ENCODE measurements at regions not wholly inside any gene's neighbourhood (a gene's known extent, or its start where the extent isn't known, plus 50 kb on each side); places are given as distances from the start of the nearest gene placed in this dataset.

GRCh38 chr16:6200271-6200670 lies 1102.7 kb upstream of the EEF2KMT start:
- no peak for TF ChIP-seq CTCF (conservative IDR thresholded peaks at IDR 0.05; ENCODE audit: low read depth, low read length)
- TF ChIP-seq FOS (IDR thresholded peaks at IDR 0.05; ENCODE audit: low read depth, low read length) = no peak
- TF ChIP-seq MXI1 (IDR thresholded peaks at IDR 0.05; ENCODE audit: borderline replicate concordance, low read depth, low read length) = no peak
- no peak for TF ChIP-seq RCOR1 (IDR thresholded peaks at IDR 0.05; ENCODE audit: insufficient replicate concordance, low read length)
- TF ChIP-seq MAFK (IDR thresholded peaks at IDR 0.05; ENCODE audit: low read depth, low read length) = no peak
- no peak for TF ChIP-seq SMC3 (IDR thresholded peaks at IDR 0.05; ENCODE audit: low read depth, low read length)
- no peak for TF ChIP-seq POLR2A (IDR thresholded peaks at IDR 0.05; ENCODE audit: low read depth, low read length)
- TF ChIP-seq RFX5 (IDR thresholded peaks at IDR 0.05; ENCODE audit: low read depth, low read length) = no peak
- no peak for TF ChIP-seq RAD21 (IDR thresholded peaks at IDR 0.05; ENCODE audit: low read length)
- no peak for TF ChIP-seq BHLHE40 (IDR thresholded peaks at IDR 0.05; ENCODE audit: low read depth, low read length)
- TF ChIP-seq, protein P1, sequence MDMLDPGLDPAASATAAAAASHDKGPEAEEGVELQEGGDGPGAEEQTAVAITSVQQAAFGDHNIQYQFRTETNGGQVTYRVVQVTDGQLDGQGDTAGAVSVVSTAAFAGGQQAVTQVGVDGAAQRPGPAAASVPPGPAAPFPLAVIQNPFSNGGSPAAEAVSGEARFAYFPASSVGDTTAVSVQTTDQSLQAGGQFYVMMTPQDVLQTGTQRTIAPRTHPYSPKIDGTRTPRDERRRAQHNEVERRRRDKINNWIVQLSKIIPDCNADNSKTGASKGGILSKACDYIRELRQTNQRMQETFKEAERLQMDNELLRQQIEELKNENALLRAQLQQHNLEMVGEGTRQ (IDR thresholded peaks at IDR 0.05; ENCODE audit: low read depth, low read length) = no peak
